ENCODE measurements at regions not wholly inside any gene's neighbourhood (a gene's known extent, or its start where the extent isn't known, plus 50 kb on each side); places are given as distances from the start of the nearest gene placed in this dataset.

- TF ChIP-seq POLR2A (IDR thresholded peaks at IDR 0.05), result no peak
- TF ChIP-seq CTCF (IDR thresholded peaks at IDR 0.05), result no peak
These were observed 552.9 kb upstream of the KCNMB2 start for GRCh38 chr3:177983320-177983719.

Measured in thyroid gland (tissue), 4 donors.